ENCODE measurements at regions not wholly inside any gene's neighbourhood (a gene's known extent, or its start where the extent isn't known, plus 50 kb on each side); places are given as distances from the start of the nearest gene placed in this dataset.

GRCh38 chr1:217140041-217140901, 417.0 kb upstream of the ESRRG start:
- TF ChIP-seq POLR2A (IDR thresholded peaks at IDR 0.05) (no peak), CTCF (IDR thresholded peaks at IDR 0.05) (no peak), POLR2AphosphoS5 (IDR thresholded peaks at IDR 0.05) (no peak)

All from prostate gland (tissue), 2 donors.